Activated CD8-positive, alpha-beta T cell treated with anti-CD3 and anti-CD28 coated beads for 36 hours (primary cell): ENCODE measurements at regions not wholly inside any gene's neighbourhood (a gene's known extent, or its start where the extent isn't known, plus 50 kb on each side); places are given as distances from the start of the nearest gene placed in this dataset.

ENCODE experiments used
- ATAC-seq: fragments of 200-7000 bp; cut with Tn5 transposase; one replicate; pipeline ENCODE4 v1.10.0; 2021; ENCODE audit warnings: mild to moderate bottlenecking, moderate library complexity
- CTCF ChIA-PET: fragments of 350-600 bp; sonication (Branson Sonifier 250); formaldehyde crosslinking; loops from one replicate; lab custom pipeline; 2021; ENCODE audit warnings: antibody characterized with exemption; lab: Charles Lee
- POLR2A ChIA-PET: fragments of 350-600 bp; sonication (Branson Sonifier 250); formaldehyde crosslinking; loops from one replicate; lab custom pipeline; 2021; ENCODE audit warnings: antibody characterized with exemption; lab: Charles Lee
- DNase-seq: peaks from one replicate; pipeline ENCODE4 v3.0.0-alpha.2; 2020
- H3K27ac Mint-ChIP-seq: one replicate; pipeline ENCODE4 v1.8.0; 2021; ENCODE audit warnings: mild to moderate bottlenecking, mixed read lengths
- H3K27me3 Mint-ChIP-seq: one replicate; pipeline ENCODE4 v1.8.0; 2021; ENCODE audit warnings: mixed read lengths
- H3K36me3 Mint-ChIP-seq: one replicate; pipeline ENCODE4 v1.8.0; 2021; ENCODE audit warnings: low read depth, mixed read lengths
- H3K4me1 Mint-ChIP-seq: one replicate; pipeline ENCODE4 v1.8.0; 2021; ENCODE audit warnings: low read depth, mixed read lengths
- H3K4me3 Mint-ChIP-seq: one replicate; pipeline ENCODE4 v1.8.0; 2021; ENCODE audit warnings: mild to moderate bottlenecking, moderate library complexity, mixed read lengths
- H3K9me3 Mint-ChIP-seq: one replicate; pipeline ENCODE4 v1.8.0; 2021; ENCODE audit warnings: mixed read lengths
- intact Hi-C: fragments of 100-400 bp; cut with micrococcal nuclease; formaldehyde crosslinking; loops from one replicate; pipeline ENCODE4 v1.10.0; 2022
- TF ChIP-seq, protein P1 (sequence below): fragments of 200-600 bp; IDR thresholded peaks from one replicate; pipeline ENCODE4 v1.8.0; 2022; ENCODE audit warnings: antibody characterized with exemption, mild to moderate bottlenecking

DNA sequence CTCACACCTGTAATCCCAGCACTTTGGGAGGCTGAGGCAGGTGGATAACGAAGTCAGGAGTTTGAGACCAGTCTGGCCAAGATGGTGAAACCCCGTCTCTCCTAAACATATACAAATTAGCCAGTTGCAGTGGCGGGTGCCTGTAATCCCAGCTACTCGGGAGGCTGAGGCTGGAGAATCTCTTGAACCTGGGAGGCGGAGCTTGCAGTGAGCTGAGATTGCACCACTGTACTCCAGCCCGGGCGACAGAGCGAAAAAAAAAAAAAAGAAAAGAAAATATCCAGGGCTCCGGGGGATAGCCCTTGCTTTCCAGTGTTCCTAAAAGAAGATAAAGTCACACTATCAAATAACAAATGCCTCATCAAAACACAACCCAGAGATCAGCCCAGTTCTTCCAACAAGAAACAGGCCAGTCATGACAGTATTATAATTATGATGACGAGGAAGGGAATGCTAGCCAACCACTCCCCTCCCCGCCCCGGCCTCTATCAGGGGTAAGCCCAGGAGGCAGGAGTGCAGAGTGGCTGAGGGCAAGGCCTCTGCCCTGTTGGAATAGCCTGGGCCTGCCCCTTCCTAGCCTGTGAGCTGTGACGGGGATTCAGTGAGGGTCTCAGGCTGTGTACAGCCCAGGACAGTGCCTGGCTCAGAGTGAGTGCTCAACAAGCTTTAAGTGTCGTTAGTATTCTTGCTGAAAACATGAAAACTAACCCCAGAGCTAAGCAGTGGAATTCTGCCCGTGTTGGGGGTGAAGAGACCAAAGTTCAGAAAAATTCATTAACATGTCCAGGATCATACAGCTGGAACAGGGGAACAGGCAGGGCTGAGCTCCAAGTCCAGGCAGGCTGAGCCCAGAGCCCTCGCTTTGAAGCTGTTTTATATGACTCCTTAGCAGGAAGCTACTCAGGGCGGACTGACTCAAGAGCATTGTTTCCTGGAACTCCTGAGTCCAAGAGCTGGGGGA is 54.3 kb downstream of the FAM241B start:
- ATAC-seq, result no peak
- H3K27me3 Mint-ChIP-seq, result peaks cover 18% of the 10 kb centered on the region
- H3K4me3 Mint-ChIP-seq, result no peak overlapping the region
- no peaks in the 10 kb centered on the region for H3K4me1 Mint-ChIP-seq
- no peaks in the 10 kb centered on the region for H3K9me3 Mint-ChIP-seq
- no peaks in the 10 kb centered on the region for H3K36me3 Mint-ChIP-seq
- POLR2A ChIA-PET, result no interaction called here
- intact Hi-C loops, result no loop called here
- TF ChIP-seq, protein P1, sequence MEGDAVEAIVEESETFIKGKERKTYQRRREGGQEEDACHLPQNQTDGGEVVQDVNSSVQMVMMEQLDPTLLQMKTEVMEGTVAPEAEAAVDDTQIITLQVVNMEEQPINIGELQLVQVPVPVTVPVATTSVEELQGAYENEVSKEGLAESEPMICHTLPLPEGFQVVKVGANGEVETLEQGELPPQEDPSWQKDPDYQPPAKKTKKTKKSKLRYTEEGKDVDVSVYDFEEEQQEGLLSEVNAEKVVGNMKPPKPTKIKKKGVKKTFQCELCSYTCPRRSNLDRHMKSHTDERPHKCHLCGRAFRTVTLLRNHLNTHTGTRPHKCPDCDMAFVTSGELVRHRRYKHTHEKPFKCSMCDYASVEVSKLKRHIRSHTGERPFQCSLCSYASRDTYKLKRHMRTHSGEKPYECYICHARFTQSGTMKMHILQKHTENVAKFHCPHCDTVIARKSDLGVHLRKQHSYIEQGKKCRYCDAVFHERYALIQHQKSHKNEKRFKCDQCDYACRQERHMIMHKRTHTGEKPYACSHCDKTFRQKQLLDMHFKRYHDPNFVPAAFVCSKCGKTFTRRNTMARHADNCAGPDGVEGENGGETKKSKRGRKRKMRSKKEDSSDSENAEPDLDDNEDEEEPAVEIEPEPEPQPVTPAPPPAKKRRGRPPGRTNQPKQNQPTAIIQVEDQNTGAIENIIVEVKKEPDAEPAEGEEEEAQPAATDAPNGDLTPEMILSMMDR, result no peak
- H3K27ac Mint-ChIP-seq, result no peak overlapping the region
- no peak for DNase-seq
- CTCF ChIA-PET, result interaction anchor here (0.9 to 1.4 kb wide), 3 partner anchors 11 to 231 kb away, joined by 3 read pairs; no protein-coding TSS in a partner anchor

GRCh38 chr10:69684981-69685353 is 54.9 kb downstream of the FAM241B start:
- no peak overlapping the region for H3K27ac Mint-ChIP-seq
- peaks cover 14% of the 10 kb centered on the region for H3K27me3 Mint-ChIP-seq
- intact Hi-C loops, result no loop called here
- DNase-seq (no peak), ATAC-seq (no peak)
- TF ChIP-seq, protein P1, result no peak
- H3K4me3 Mint-ChIP-seq, result no peak overlapping the region
- no peaks in the 10 kb centered on the region for H3K36me3 Mint-ChIP-seq
- H3K9me3 Mint-ChIP-seq, result no peaks in the 10 kb centered on the region
- ChIA-PET CTCF (interaction anchor here (0.9 to 1.2 kb wide), 4 partner anchors 11 to 230 kb away, joined by 3 read pairs; no protein-coding TSS in a partner anchor), POLR2A (no interaction called here)
- no peaks in the 10 kb centered on the region for H3K4me1 Mint-ChIP-seq

GRCh38 chr10:69685426-69685801 is 55.4 kb downstream of the FAM241B start:
- no peak for DNase-seq
- CTCF ChIA-PET, result interaction anchor here (0.9 to 1.0 kb wide), 2 partner anchors 10 to 47 kb away, joined by 3 read pairs; no protein-coding TSS in a partner anchor
- intact Hi-C loops, result no loop called here
- no peaks in the 10 kb centered on the region for H3K9me3 Mint-ChIP-seq
- POLR2A ChIA-PET, result no interaction called here
- no peak for ATAC-seq
- no peak overlapping the region for H3K27ac Mint-ChIP-seq
- TF ChIP-seq, protein P1, result no peak
- H3K36me3 Mint-ChIP-seq, result no peaks in the 10 kb centered on the region
- no peaks in the 10 kb centered on the region for H3K4me1 Mint-ChIP-seq
- H3K4me3 Mint-ChIP-seq, result no peak overlapping the region
- H3K27me3 Mint-ChIP-seq, result peaks cover 10% of the 10 kb centered on the region

GRCh38 chr10:69685802-69686585 is 55.9 kb downstream of the FAM241B start:
- DNase-seq (no peak), ATAC-seq (no peak)
- H3K4me3 Mint-ChIP-seq, result no peak overlapping the region
- intact Hi-C loops, result no loop called here
- no peak overlapping the region for H3K27ac Mint-ChIP-seq
- CTCF ChIA-PET, result interaction anchor here (0.9 to 1.4 kb wide), 3 partner anchors 10 to 275 kb away, joined by 3 to 4 read pairs (median 3); no protein-coding TSS in a partner anchor
- peaks cover 5% of the 10 kb centered on the region for H3K27me3 Mint-ChIP-seq
- POLR2A ChIA-PET, result no interaction called here
- H3K4me1 Mint-ChIP-seq, result no peaks in the 10 kb centered on the region
- H3K9me3 Mint-ChIP-seq, result no peaks in the 10 kb centered on the region
- TF ChIP-seq, protein P1, result no peak
- no peaks in the 10 kb centered on the region for H3K36me3 Mint-ChIP-seq
